Mesothelial cell of epicardium (in vitro differentiated cells): ENCODE measurements at regions not wholly inside any gene's neighbourhood (a gene's known extent, or its start where the extent isn't known, plus 50 kb on each side); places are given as distances from the start of the nearest gene placed in this dataset.

Experiments used
- DNase-seq, 2 experiments: peaks; one replicate each; pipeline ENCODE4 v3.0.0; 2021; ENCODE audit warnings: low spot score in 2 of 2; ENCODE audit not compliant: unreplicated experiment in 2 of 2
- H3K27ac Mint-ChIP-seq: 2 replicates; pipeline ENCODE4 v1.8.0; 2021; ENCODE audit warnings: mixed read lengths
- H3K27me3 Mint-ChIP-seq: 2 replicates; pipeline ENCODE4 v1.8.0; 2021; ENCODE audit warnings: low read depth, mixed read lengths
- H3K36me3 Mint-ChIP-seq: 2 replicates; pipeline ENCODE4 v1.8.0; 2021; ENCODE audit warnings: mixed read lengths
- H3K4me1 Mint-ChIP-seq: 2 replicates; pipeline ENCODE4 v1.8.0; 2021; ENCODE audit warnings: mixed read lengths
- H3K4me3 Mint-ChIP-seq: 2 replicates; pipeline ENCODE4 v1.8.0; 2021; ENCODE audit warnings: mild to moderate bottlenecking, moderate library complexity, mixed read lengths
- H3K9me3 Mint-ChIP-seq: 2 replicates; pipeline ENCODE4 v1.8.0; 2021; ENCODE audit warnings: mixed read lengths
- TF ChIP-seq, protein P1 (sequence below): fragments of 200-600 bp; sonication (generic); IDR thresholded peaks from one replicate; pipeline ENCODE4 v1.5.0; 2021; ENCODE audit warnings: antibody characterized with exemption; ENCODE audit not compliant: unreplicated experiment

DNA sequence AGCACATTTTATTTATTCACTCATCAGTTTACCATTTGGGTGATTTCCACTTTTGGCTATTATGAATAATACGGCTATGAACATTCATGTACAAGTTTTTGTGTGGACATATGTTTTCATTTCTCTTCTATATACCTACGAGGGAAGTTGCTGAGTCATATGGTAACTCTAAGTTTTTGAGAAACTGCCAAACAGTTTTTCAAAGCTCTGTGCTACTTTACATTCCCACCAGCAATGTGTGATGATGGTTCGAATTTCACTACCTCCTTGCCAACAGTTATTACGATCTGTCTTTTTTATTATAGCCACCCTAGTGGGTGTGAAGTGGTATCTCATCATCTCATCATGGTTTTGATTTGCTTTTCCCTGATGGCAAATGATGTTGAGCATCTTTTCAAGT is 63.7 kb upstream of the MRTFB start:
- peaks cover 43% of the 10 kb centered on the region for H3K4me1 Mint-ChIP-seq
- H3K36me3 Mint-ChIP-seq, result no peaks in the 10 kb centered on the region
- TF ChIP-seq, protein P1, sequence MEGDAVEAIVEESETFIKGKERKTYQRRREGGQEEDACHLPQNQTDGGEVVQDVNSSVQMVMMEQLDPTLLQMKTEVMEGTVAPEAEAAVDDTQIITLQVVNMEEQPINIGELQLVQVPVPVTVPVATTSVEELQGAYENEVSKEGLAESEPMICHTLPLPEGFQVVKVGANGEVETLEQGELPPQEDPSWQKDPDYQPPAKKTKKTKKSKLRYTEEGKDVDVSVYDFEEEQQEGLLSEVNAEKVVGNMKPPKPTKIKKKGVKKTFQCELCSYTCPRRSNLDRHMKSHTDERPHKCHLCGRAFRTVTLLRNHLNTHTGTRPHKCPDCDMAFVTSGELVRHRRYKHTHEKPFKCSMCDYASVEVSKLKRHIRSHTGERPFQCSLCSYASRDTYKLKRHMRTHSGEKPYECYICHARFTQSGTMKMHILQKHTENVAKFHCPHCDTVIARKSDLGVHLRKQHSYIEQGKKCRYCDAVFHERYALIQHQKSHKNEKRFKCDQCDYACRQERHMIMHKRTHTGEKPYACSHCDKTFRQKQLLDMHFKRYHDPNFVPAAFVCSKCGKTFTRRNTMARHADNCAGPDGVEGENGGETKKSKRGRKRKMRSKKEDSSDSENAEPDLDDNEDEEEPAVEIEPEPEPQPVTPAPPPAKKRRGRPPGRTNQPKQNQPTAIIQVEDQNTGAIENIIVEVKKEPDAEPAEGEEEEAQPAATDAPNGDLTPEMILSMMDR, result no peak
- no peak for DNase-seq
- no peaks in the 10 kb centered on the region for H3K9me3 Mint-ChIP-seq
- no peak overlapping the region for H3K4me3 Mint-ChIP-seq
- no peak overlapping the region for H3K27ac Mint-ChIP-seq
- no peaks in the 10 kb centered on the region for H3K27me3 Mint-ChIP-seq

DNA sequence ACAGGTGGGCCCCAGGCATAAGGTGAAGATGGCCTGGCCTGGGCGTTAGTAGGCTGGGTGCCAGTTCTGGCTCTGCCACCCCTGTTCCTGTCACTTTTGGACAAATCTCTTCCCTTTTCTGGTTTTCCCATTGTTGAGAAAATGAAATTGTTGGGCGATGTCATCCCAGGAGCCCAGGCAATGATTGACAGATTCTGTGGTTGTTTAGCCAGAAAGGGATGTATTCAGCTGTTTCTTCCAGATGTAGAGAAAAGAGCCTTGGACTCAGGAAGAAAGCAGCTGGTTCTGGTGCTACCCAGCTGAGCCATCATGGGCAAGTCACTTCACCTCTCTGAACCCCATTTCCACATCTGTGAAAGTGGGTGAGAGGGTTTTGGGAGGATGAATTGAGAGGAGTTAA is 60.1 kb upstream of the MRTFB start:
- Mint-ChIP-seq H3K4me3 (no peak overlapping the region), H3K4me1 (peaks cover 46% of the 10 kb centered on the region), H3K36me3 (no peaks in the 10 kb centered on the region), H3K27ac (no peak overlapping the region), H3K27me3 (no peaks in the 10 kb centered on the region), H3K9me3 (no peaks in the 10 kb centered on the region)
- TF ChIP-seq, protein P1, result no peak
- DNase-seq, result no peak

DNA sequence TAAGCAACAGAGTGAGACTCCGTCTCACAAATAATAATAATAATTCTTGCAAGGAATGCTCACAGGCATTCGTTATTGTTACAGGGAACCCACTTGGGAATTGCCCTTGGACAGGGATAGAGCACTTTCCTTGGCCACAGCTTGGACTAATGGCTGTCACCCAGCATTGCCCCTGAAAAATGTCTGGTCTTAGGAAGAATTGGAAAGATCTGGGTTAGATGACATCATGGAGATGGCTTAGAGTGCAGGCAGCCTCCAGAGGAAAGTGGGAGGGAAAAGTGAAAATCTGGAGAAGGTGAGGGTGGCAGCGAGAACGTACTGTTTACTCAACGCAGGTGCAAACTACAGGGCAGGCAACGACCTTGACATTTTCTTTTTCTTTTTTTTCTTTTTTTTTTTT is 59.3 kb upstream of the MRTFB start:
- H3K27me3 Mint-ChIP-seq, result no peaks in the 10 kb centered on the region
- TF ChIP-seq, protein P1, result no peak
- peaks cover 47% of the 10 kb centered on the region for H3K4me1 Mint-ChIP-seq

DNA sequence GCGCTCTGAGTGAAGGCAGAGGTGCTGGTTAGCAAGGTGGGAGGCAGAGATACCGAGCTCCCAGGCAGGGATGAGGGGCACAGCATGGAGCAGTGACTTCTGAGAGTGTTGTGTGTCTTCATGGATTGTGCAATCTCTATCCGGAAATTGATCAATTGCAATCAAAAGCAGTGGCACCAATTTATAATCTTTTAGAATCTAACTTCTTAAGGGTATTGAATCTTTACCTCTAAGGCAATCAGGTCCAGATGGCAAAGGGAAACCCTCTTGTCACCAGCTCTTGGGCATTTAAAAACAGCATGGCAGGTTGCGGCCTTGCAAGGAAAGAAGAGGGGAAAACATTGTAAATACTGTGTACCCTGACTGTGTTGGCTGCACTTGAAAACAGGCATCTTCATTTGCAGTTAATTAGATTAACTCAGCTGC is 58.0 kb upstream of the MRTFB start:
- Mint-ChIP-seq H3K4me1 (peaks cover 38% of the 10 kb centered on the region), H3K4me3 (no peak overlapping the region), H3K27ac (peak overlapping the region; percentile 73), H3K36me3 (no peaks in the 10 kb centered on the region), H3K27me3 (no peaks in the 10 kb centered on the region), H3K9me3 (no peaks in the 10 kb centered on the region)
- TF ChIP-seq, protein P1, result no peak
- no peak for DNase-seq

More for the DNA sequence above, 59.3 kb upstream of the MRTFB start:
- no peak for DNase-seq
- no peaks in the 10 kb centered on the region for H3K9me3 Mint-ChIP-seq
- H3K4me3 Mint-ChIP-seq, result no peak overlapping the region
- H3K27ac Mint-ChIP-seq, result peak overlapping the region; percentile 17
- H3K36me3 Mint-ChIP-seq, result no peaks in the 10 kb centered on the region

DNA sequence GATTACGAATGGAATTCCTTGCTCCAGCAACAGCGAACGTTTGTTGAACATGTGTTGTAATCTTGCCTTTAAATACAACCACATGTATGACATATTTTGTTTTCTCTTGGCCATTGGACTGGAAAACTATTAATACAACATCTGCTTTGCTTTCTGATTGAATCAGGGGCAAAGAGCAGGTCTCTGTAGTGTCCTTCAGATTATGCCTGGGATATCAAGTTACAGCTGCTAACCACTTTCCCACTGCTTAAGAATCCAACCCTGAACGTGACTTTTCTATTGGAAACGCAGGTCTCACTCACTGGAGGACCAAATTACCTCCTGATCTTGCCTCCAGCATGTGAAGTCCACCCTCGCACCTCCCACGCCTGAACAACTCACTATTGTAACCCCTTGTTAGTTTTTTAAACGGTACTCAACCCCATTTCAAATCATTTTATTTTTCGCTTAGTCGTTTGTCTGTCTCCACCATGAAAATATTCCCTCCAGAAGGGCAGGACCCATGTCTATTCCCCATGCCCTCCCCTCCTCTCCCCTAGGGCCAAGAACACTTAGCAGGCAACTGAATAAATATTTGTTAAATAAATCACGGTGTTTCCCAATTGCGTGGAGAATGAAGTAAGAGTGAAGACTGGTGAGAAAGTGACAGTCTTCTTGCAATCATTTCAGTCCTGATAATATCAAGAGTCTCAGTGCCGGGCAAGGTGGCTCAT is 57.4 kb upstream of the MRTFB start:
- TF ChIP-seq, protein P1, result no peak
- peaks cover 38% of the 10 kb centered on the region for H3K4me1 Mint-ChIP-seq
- peak overlapping the region; percentile 73 for H3K27ac Mint-ChIP-seq
- H3K4me3 Mint-ChIP-seq, result no peak overlapping the region
- DNase-seq, result no peak
- no peaks in the 10 kb centered on the region for H3K36me3 Mint-ChIP-seq
- H3K27me3 Mint-ChIP-seq, result no peaks in the 10 kb centered on the region
- H3K9me3 Mint-ChIP-seq, result no peaks in the 10 kb centered on the region
